WTC11 (cell line): ENCODE measurements at regions not wholly inside any gene's neighbourhood (a gene's known extent, or its start where the extent isn't known, plus 50 kb on each side); places are given as distances from the start of the nearest gene placed in this dataset.

Experiments used
- ATAC-seq: fragments of 200-7000 bp; cut with Tn5 transposase; 2 replicates; pipeline ENCODE4 v1.10.0; 2021; ENCODE audit warnings: mild to moderate bottlenecking, moderate library complexity
- CTCF ChIA-PET: fragments of 300-600 bp; sonication (Branson Sonifier 250); formaldehyde crosslinking; loops from one replicate; lab custom pipeline; 2021; ENCODE audit warnings: antibody characterized with exemption; lab: Charles Lee
- POLR2A ChIA-PET: fragments of 350-600 bp; sonication (Branson Sonifier 250); formaldehyde crosslinking; loops from one replicate; lab custom pipeline; 2021; ENCODE audit warnings: antibody characterized with exemption; lab: Charles Lee
- DNase-seq: peaks from one replicate; pipeline ENCODE4 v3.0.0; 2021; ENCODE audit warnings: low spot score
- H3K27ac Mint-ChIP-seq: 2 replicates; pipeline ENCODE4 v1.8.0; 2021; ENCODE audit warnings: mixed read lengths
- H3K27me3 Mint-ChIP-seq: 2 replicates; pipeline ENCODE4 v1.8.0; 2021; ENCODE audit warnings: low read depth, mild to moderate bottlenecking, moderate library complexity, mixed read lengths
- H3K36me3 Mint-ChIP-seq: 2 replicates; pipeline ENCODE4 v1.8.0; 2021; ENCODE audit warnings: mixed read lengths
- H3K4me1 Mint-ChIP-seq: 2 replicates; pipeline ENCODE4 v1.8.0; 2022; ENCODE audit warnings: mixed read lengths
- H3K4me3 Mint-ChIP-seq: 2 replicates; pipeline ENCODE4 v1.8.0; 2021; ENCODE audit warnings: mild to moderate bottlenecking, moderate library complexity, mixed read lengths
- H3K9me3 Mint-ChIP-seq: 2 replicates; pipeline ENCODE4 v1.8.0; 2021; ENCODE audit warnings: mixed read lengths
- ATF2 ChIP-seq: sonication (generic); formaldehyde crosslinking; IDR thresholded peaks from 2 replicates; pipeline ENCODE4 v1.8.1; 2022; ENCODE audit warnings: low read depth, missing genetic modification reagents, borderline replicate concordance
- CBFB ChIP-seq: sonication (generic); formaldehyde crosslinking; IDR thresholded peaks from 2 replicates; pipeline ENCODE4 v1.8.1; 2022; ENCODE audit warnings: mild to moderate bottlenecking, low read depth, missing genetic modification reagents
- CREM ChIP-seq: sonication (generic); formaldehyde crosslinking; IDR thresholded peaks from 2 replicates; pipeline ENCODE4 v1.8.1; 2022; ENCODE audit warnings: mild to moderate bottlenecking, missing genetic modification reagents, moderate library complexity
- ESRRA ChIP-seq: sonication (generic); formaldehyde crosslinking; IDR thresholded peaks from 2 replicates; pipeline ENCODE4 v1.8.1; 2022; ENCODE audit warnings: mild to moderate bottlenecking, missing genetic modification reagents, borderline replicate concordance
- HMGA2 ChIP-seq: fragments of 250-450 bp; sonication (Bioruptor Pico); IDR thresholded peaks from 2 replicates; pipeline ENCODE4 v1.4.0; 2021; ENCODE audit warnings: mild to moderate bottlenecking, moderate library complexity
- JUN ChIP-seq: sonication (generic); formaldehyde crosslinking; IDR thresholded peaks from 2 replicates; pipeline ENCODE4 v1.8.0; 2023; ENCODE audit warnings: mild to moderate bottlenecking, missing genetic modification reagents
- MXD4 ChIP-seq: fragments of 250-450 bp; sonication (Bioruptor Pico); IDR thresholded peaks from 2 replicates; pipeline ENCODE4 v1.8.0; 2021; ENCODE audit warnings: mild to moderate bottlenecking, moderate library complexity, borderline replicate concordance
- NR1H2 ChIP-seq: sonication (generic); formaldehyde crosslinking; IDR thresholded peaks from 2 replicates; pipeline ENCODE4 v1.9.0; 2021; ENCODE audit warnings: mild to moderate bottlenecking, moderate library complexity, missing genetic modification reagents
- RORB ChIP-seq: fragments of 250-450 bp; sonication (Bioruptor Pico); IDR thresholded peaks from 2 replicates; pipeline ENCODE4 v1.9.0; 2021; ENCODE audit warnings: mild to moderate bottlenecking
- SMAD3 ChIP-seq: sonication (generic); formaldehyde crosslinking; IDR thresholded peaks from 2 replicates; pipeline ENCODE4 v1.8.0; 2022; ENCODE audit warnings: missing genetic modification reagents, mild to moderate bottlenecking, borderline replicate concordance
- SOX15 ChIP-seq: fragments of 250-450 bp; sonication (Bioruptor Pico); IDR thresholded peaks from 2 replicates; pipeline ENCODE4 v1.9.0; 2021; ENCODE audit warnings: mild to moderate bottlenecking
- SP1 ChIP-seq: sonication (generic); formaldehyde crosslinking; conservative IDR thresholded peaks from 2 replicates; pipeline ENCODE4 v1.8.1; 2022; ENCODE audit warnings: missing genetic modification reagents
- TCF7 ChIP-seq: sonication (generic); formaldehyde crosslinking; IDR thresholded peaks from 2 replicates; pipeline ENCODE4 v1.8.0; 2022; ENCODE audit warnings: mild to moderate bottlenecking, low read depth, missing genetic modification reagents, moderate library complexity
- TEAD4 ChIP-seq: sonication (generic); formaldehyde crosslinking; IDR thresholded peaks from 2 replicates; pipeline ENCODE4 v1.8.0; 2022; ENCODE audit warnings: mild to moderate bottlenecking, missing genetic modification reagents
- ZNF219 ChIP-seq: sonication (generic); formaldehyde crosslinking; IDR thresholded peaks from 2 replicates; pipeline ENCODE4 v1.8.0; 2023; ENCODE audit warnings: missing genetic modification reagents, mild to moderate bottlenecking, borderline replicate concordance
- ZNF263 ChIP-seq: sonication (generic); formaldehyde crosslinking; IDR thresholded peaks from 2 replicates; pipeline ENCODE4 v1.8.1; 2022; ENCODE audit warnings: low read depth, mild to moderate bottlenecking, moderate library complexity, missing genetic modification reagents
- ZNF416 ChIP-seq: fragments of 250-450 bp; sonication (Bioruptor Pico); IDR thresholded peaks from 2 replicates; pipeline ENCODE4 v1.9.0; 2021; ENCODE audit warnings: mild to moderate bottlenecking, inconsistent platforms
- TF ChIP-seq, protein P1 (sequence below): fragments of 250-450 bp; sonication (Bioruptor Pico); IDR thresholded peaks from 2 replicates; pipeline ENCODE4 v2.1.2; 2022; ENCODE audit warnings: mild to moderate bottlenecking, moderate library complexity
- TF ChIP-seq, protein P2 (sequence below): sonication (generic); formaldehyde crosslinking; IDR thresholded peaks from 2 replicates; pipeline ENCODE4 v1.8.1; 2023; ENCODE audit warnings: mild to moderate bottlenecking, missing genetic modification reagents, borderline replicate concordance

- Mint-ChIP-seq H3K36me3 (peaks cover 6% of the 10 kb centered on the region; the same call in 1 of the 2 replicates), H3K27ac (no peak overlapping the region), H3K27me3 (no peaks in the 10 kb centered on the region), H3K4me3 (no peak overlapping the region), H3K4me1 (no peaks in the 10 kb centered on the region), H3K9me3 (peaks cover 27% of the 10 kb centered on the region)
- DNase-seq (no peak), ATAC-seq (no peak)
- POLR2A ChIA-PET: no interaction called here
- CTCF ChIA-PET: no interaction called here
- TF ChIP-seq CREM (CRISPR knock-in tag) (no peak), JUN (no peak), RORB (CRISPR knock-in tag) (no peak)
- TF ChIP-seq, all 79 proteins: peak for 0
Measured at GRCh38 chr3:144402430-144402829, 430.8 kb downstream of the DIPK2A start.

- H3K4me1 Mint-ChIP-seq: no peaks in the 10 kb centered on the region
- ChIA-PET POLR2A (no interaction called here), CTCF (no interaction called here)
- TF ChIP-seq ZNF219 (no peak), ZNF263 (CRISPR knock-in tag) (no peak), NR1H2 (CRISPR knock-in tag) (no peak), MXD4 (no peak), SOX15 (no peak), CBFB (no peak), TEAD4 (CRISPR knock-in tag) (no peak), ESRRA (CRISPR knock-in tag) (no peak), TCF7 (no peak), HMGA2 (CRISPR knock-in tag) (no peak), SP1 (CRISPR knock-in tag) (no peak), ATF2 (CRISPR knock-in tag) (no peak), ZNF416 (CRISPR knock-in tag) (no peak), SMAD3 (CRISPR knock-in tag) (no peak)
- TF ChIP-seq, protein P1, sequence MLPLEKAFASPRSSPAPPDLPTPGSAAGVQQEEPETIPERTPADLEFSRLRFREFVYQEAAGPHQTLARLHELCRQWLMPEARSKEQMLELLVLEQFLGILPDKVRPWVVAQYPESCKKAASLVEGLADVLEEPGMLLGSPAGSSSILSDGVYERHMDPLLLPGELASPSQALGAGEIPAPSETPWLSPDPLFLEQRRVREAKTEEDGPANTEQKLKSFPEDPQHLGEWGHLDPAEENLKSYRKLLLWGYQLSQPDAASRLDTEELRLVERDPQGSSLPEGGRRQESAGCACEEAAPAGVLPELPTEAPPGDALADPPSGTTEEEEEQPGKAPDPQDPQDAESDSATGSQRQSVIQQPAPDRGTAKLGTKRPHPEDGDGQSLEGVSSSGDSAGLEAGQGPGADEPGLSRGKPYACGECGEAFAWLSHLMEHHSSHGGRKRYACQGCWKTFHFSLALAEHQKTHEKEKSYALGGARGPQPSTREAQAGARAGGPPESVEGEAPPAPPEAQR (CRISPR knock-in tag): no peak
- peaks cover 22% of the 10 kb centered on the region for H3K9me3 Mint-ChIP-seq
- H3K36me3 Mint-ChIP-seq: peaks cover 6% of the 10 kb centered on the region; the same call in 1 of the 2 replicates
- H3K27me3 Mint-ChIP-seq: no peaks in the 10 kb centered on the region
- no peak overlapping the region for H3K4me3 Mint-ChIP-seq
- no peak for DNase-seq
- ATAC-seq: no peak
- no peak overlapping the region for H3K27ac Mint-ChIP-seq
Measured at GRCh38 chr3:144403040-144403457, 431.4 kb downstream of the DIPK2A start.

DNA sequence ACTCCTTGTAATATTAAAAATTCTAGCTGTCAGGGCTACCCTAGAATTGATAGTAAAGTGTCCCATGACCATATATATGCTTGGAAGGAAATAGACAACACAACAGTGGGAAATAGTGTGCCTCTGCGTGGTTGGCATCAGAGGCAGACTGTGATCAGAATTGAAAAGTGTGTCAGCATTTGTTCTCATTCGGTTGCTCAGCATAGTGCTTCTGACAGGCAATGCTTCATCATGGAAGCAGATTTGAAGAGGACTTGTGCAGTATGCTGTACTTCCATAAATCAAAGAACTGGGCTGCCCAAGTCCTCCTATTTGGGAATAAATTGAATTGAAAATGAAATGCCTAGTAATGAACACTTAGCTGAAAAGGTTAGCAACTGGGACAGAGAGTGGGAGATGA is 435.7 kb downstream of the DIPK2A start:
- ChIA-PET CTCF (no interaction called here), POLR2A (no interaction called here)
- no peak overlapping the region; the same call in 1 of the 2 replicates for H3K27ac Mint-ChIP-seq
- ATAC-seq (no peak), DNase-seq (no peak)
- no peaks in the 10 kb centered on the region for H3K36me3 Mint-ChIP-seq
- no peaks in the 10 kb centered on the region for H3K27me3 Mint-ChIP-seq
- H3K4me3 Mint-ChIP-seq: no peak overlapping the region
- TF ChIP-seq, protein P2, sequence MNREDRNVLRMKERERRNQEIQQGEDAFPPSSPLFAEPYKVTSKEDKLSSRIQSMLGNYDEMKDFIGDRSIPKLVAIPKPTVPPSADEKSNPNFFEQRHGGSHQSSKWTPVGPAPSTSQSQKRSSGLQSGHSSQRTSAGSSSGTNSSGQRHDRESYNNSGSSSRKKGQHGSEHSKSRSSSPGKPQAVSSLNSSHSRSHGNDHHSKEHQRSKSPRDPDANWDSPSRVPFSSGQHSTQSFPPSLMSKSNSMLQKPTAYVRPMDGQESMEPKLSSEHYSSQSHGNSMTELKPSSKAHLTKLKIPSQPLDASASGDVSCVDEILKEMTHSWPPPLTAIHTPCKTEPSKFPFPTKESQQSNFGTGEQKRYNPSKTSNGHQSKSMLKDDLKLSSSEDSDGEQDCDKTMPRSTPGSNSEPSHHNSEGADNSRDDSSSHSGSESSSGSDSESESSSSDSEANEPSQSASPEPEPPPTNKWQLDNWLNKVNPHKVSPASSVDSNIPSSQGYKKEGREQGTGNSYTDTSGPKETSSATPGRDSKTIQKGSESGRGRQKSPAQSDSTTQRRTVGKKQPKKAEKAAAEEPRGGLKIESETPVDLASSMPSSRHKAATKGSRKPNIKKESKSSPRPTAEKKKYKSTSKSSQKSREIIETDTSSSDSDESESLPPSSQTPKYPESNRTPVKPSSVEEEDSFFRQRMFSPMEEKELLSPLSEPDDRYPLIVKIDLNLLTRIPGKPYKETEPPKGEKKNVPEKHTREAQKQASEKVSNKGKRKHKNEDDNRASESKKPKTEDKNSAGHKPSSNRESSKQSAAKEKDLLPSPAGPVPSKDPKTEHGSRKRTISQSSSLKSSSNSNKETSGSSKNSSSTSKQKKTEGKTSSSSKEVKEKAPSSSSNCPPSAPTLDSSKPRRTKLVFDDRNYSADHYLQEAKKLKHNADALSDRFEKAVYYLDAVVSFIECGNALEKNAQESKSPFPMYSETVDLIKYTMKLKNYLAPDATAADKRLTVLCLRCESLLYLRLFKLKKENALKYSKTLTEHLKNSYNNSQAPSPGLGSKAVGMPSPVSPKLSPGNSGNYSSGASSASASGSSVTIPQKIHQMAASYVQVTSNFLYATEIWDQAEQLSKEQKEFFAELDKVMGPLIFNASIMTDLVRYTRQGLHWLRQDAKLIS (CRISPR knock-in tag): no peak
- TF ChIP-seq ZNF263 (CRISPR knock-in tag): no peak
- no peaks in the 10 kb centered on the region for H3K9me3 Mint-ChIP-seq
- H3K4me1 Mint-ChIP-seq: no peaks in the 10 kb centered on the region
